ENCODE measurements at regions not wholly inside any gene's neighbourhood (a gene's known extent, or its start where the extent isn't known, plus 50 kb on each side); places are given as distances from the start of the nearest gene placed in this dataset.

DNA sequence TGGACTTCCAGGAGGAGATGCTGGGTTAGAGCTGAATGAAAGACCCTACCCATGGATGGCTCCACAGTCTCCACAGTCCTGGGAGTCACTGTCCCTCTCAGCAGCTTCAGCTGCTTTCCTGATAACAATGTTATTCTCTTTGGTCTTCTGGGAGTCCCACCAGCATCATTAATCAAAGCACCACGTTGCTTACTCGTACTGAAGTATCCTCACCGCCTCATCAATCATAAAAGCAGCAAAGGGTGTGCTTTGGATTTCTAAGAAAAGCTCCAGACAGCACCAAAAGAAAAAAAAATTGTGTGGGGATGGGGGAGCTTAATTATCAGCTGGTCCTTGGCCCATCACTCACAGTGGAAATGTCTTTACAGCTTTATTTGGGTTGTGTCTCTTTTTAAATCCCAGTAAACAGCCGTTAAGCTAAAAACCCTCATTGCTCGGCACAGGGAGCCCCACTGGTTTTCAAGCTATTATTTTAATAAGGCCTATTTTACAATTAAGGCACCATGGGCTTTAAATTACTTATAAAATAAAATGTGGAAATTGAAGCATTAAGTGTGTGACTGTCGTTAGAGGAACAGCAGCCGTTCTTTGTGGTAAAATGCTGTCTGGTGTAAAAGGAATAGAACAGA is 538.0 kb downstream of the EBF1 start:
- H3K9me3 Mint-ChIP-seq (ENCODE audit: unreplicated experiment), result no peaks in the 10 kb centered on the region
- no peak overlapping the region for H3K4me3 Mint-ChIP-seq (ENCODE audit: unreplicated experiment)
- H3K27ac Mint-ChIP-seq (ENCODE audit: unreplicated experiment), result no peak overlapping the region
- H3K27me3 Mint-ChIP-seq (ENCODE audit: unreplicated experiment), result peaks cover 6% of the 10 kb centered on the region
- H3K36me3 Mint-ChIP-seq (ENCODE audit: unreplicated experiment), result no peaks in the 10 kb centered on the region
- DNase-seq, result no peak
- TF ChIP-seq, protein P1, sequence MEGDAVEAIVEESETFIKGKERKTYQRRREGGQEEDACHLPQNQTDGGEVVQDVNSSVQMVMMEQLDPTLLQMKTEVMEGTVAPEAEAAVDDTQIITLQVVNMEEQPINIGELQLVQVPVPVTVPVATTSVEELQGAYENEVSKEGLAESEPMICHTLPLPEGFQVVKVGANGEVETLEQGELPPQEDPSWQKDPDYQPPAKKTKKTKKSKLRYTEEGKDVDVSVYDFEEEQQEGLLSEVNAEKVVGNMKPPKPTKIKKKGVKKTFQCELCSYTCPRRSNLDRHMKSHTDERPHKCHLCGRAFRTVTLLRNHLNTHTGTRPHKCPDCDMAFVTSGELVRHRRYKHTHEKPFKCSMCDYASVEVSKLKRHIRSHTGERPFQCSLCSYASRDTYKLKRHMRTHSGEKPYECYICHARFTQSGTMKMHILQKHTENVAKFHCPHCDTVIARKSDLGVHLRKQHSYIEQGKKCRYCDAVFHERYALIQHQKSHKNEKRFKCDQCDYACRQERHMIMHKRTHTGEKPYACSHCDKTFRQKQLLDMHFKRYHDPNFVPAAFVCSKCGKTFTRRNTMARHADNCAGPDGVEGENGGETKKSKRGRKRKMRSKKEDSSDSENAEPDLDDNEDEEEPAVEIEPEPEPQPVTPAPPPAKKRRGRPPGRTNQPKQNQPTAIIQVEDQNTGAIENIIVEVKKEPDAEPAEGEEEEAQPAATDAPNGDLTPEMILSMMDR (IDR thresholded peaks at IDR 0.05; ENCODE audit: partially characterized antibody, unreplicated experiment), result no peak
- peaks cover 12% of the 10 kb centered on the region for H3K4me1 Mint-ChIP-seq (ENCODE audit: low read depth, unreplicated experiment)

DNA sequence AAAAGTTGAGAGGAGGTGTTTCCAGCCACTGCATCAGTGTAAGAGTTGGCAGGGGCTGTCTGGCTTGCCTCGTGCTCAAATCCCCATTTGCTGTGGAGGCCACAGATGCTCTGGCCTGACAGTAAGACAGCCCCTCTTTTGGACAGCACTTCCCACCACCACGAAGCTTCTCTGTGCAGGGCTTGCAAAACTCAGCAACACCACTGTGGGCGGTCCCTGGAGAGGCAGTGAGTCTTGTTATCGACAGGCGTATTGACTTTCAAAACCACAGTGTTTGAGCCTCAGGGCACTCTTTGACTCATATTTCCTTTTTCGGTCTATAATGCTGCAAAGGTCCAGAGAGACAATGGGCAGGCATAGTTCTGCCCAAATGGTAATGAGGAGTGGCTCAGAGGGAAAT is 539.5 kb downstream of the EBF1 start:
- Mint-ChIP-seq H3K27ac (ENCODE audit: unreplicated experiment) (peak overlapping the region; percentile 82), H3K27me3 (ENCODE audit: unreplicated experiment) (peaks cover 6% of the 10 kb centered on the region), H3K4me1 (ENCODE audit: low read depth, unreplicated experiment) (peaks cover 12% of the 10 kb centered on the region), H3K9me3 (ENCODE audit: unreplicated experiment) (no peaks in the 10 kb centered on the region), H3K4me3 (ENCODE audit: unreplicated experiment) (no peak overlapping the region), H3K36me3 (ENCODE audit: unreplicated experiment) (no peaks in the 10 kb centered on the region)
- peak; percentile 82 for DNase-seq
- TF ChIP-seq, protein P1 (IDR thresholded peaks at IDR 0.05; ENCODE audit: partially characterized antibody, unreplicated experiment), result no peak

DNA sequence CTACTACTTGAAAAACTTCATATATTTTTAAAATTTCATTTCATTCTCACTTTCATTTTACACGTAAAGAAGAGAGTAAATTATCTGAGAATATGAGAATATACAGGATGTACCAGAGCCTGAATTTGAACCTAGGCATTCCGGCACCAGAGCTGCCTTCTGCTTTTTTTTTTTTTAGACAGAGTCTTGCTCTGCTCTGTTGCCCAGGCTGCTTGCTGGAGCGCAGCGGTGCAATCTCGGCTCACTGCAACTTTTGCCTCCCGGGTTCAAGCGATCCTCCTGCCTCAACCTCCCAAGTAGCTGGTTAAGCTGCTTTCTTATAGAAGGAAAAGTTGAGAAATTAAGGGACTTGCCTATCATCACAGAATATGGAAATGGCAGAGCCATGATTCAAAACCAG is 540.1 kb downstream of the EBF1 start:
- Mint-ChIP-seq H3K4me3 (ENCODE audit: unreplicated experiment) (no peak overlapping the region), H3K36me3 (ENCODE audit: unreplicated experiment) (peaks cover 2% of the 10 kb centered on the region), H3K27ac (ENCODE audit: unreplicated experiment) (peak overlapping the region; percentile 82), H3K9me3 (ENCODE audit: unreplicated experiment) (no peaks in the 10 kb centered on the region), H3K4me1 (ENCODE audit: low read depth, unreplicated experiment) (peaks cover 12% of the 10 kb centered on the region), H3K27me3 (ENCODE audit: unreplicated experiment) (peaks cover 6% of the 10 kb centered on the region)
- TF ChIP-seq, protein P1 (IDR thresholded peaks at IDR 0.05; ENCODE audit: partially characterized antibody, unreplicated experiment), result no peak
- DNase-seq, result no peak

DNA sequence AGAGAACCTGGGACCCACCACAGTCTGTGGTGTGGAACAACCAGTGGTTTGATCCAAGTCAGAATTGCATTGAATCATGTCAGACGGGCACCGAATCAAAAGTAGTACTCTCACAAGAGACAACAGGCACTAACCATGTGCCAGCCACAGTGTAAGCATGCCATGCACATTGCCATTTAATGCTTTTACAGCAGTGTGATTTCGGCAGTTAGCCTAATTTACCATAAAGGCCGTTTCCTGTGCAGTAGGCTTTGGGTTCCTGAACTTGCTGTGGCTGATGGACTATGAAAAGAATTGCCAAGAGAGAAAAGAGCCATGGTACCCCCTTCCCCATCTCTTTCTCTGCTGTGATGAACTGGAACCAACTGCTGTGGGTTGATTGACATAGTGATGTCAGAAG is 540.6 kb downstream of the EBF1 start:
- TF ChIP-seq, protein P1 (IDR thresholded peaks at IDR 0.05; ENCODE audit: partially characterized antibody, unreplicated experiment), result no peak
- Mint-ChIP-seq H3K27me3 (ENCODE audit: unreplicated experiment) (peaks cover 6% of the 10 kb centered on the region), H3K4me3 (ENCODE audit: unreplicated experiment) (no peak overlapping the region), H3K36me3 (ENCODE audit: unreplicated experiment) (peaks cover 7% of the 10 kb centered on the region), H3K9me3 (ENCODE audit: unreplicated experiment) (no peaks in the 10 kb centered on the region), H3K27ac (ENCODE audit: unreplicated experiment) (no peak overlapping the region), H3K4me1 (ENCODE audit: low read depth, unreplicated experiment) (peaks cover 12% of the 10 kb centered on the region)
- DNase-seq, result no peak

DNA sequence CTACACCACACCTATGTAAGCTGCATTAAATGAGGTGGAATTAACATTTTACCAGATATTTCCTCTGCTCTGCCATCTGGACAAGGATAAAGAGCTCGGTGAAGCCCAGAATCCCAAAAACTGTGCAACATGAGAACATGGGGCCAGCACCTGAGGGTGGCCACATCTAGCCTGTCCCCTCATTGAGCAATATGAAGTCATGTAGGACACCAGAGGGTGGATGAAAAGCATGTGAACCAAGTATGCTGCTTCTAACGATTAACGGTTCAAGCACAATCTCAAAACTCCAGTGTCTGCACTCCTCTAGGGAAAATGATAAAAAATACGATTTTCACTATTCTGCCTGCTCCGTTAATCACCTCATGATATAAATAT is 545.8 kb downstream of the EBF1 start:
- Mint-ChIP-seq H3K27ac (ENCODE audit: unreplicated experiment) (no peak overlapping the region), H3K4me3 (ENCODE audit: unreplicated experiment) (no peak overlapping the region), H3K27me3 (ENCODE audit: unreplicated experiment) (no peaks in the 10 kb centered on the region), H3K4me1 (ENCODE audit: low read depth, unreplicated experiment) (no peaks in the 10 kb centered on the region), H3K36me3 (ENCODE audit: unreplicated experiment) (peaks cover 7% of the 10 kb centered on the region), H3K9me3 (ENCODE audit: unreplicated experiment) (no peaks in the 10 kb centered on the region)
- no peak for DNase-seq
- TF ChIP-seq, protein P1 (IDR thresholded peaks at IDR 0.05; ENCODE audit: partially characterized antibody, unreplicated experiment), result no peak

Data from glutamatergic neuron (in vitro differentiated cells).